Gastrocnemius medialis (tissue), 4 donors: ENCODE measurements at regions not wholly inside any gene's neighbourhood (a gene's known extent, or its start where the extent isn't known, plus 50 kb on each side); places are given as distances from the start of the nearest gene placed in this dataset.

Experiments
- CTCF ChIP-seq, 5 experiments: fragments of 450-650 bp in 3 of 5; fragments of 200-600 bp in 2 of 5; sonication (generic) in 2 of 5; IDR thresholded peaks in 4 of 5; conservative IDR thresholded peaks in 1 of 5; 1 replicate in 4 of 5; 2 replicates in 1 of 5; pipeline ENCODE4 v1.5.1; 2016 to 2019; ENCODE audit warnings: antibody characterized with exemption in 5 of 5, mild to moderate bottlenecking in 3 of 5, moderate library complexity in 3 of 5
- POLR2A ChIP-seq, 2 donors: fragments of 450-650 bp; IDR thresholded peaks; one replicate each; pipeline ENCODE4 v1.6.1; 2017; ENCODE audit warnings: antibody characterized with exemption in 2 of 2, mild to moderate bottlenecking in 2 of 2, moderate library complexity in 2 of 2

- TF ChIP-seq CTCF (IDR thresholded peaks at IDR 0.05 in 4 of 5, conservative IDR thresholded peaks at IDR 0.05 in 1 of 5) (peak in 4 of 5 experiments; percentile 29 to 76 (median 59)), POLR2A (IDR thresholded peaks at IDR 0.05) (no peak)
These were observed 52.1 kb upstream of the BEND6 start for GRCh38 chr6:56902641-56903464.
